OCI-LY3 (cell line): ENCODE measurements at regions not wholly inside any gene's neighbourhood (a gene's known extent, or its start where the extent isn't known, plus 50 kb on each side); places are given as distances from the start of the nearest gene placed in this dataset.

Experiments
- H2AFZ ChIP-seq: fragments of 200-600, 300-600 bp; shearing (Covaris generic); 2 replicates; pipeline ENCODE4 v1.6.0; 2014; ENCODE audit warnings: antibody characterized with exemption, low read depth, low read length
- H3K27ac ChIP-seq: fragments of 200-600, 300-600 bp; sonication (generic); 2 replicates; pipeline ENCODE4 v1.5.1; 2014; ENCODE audit warnings: mild to moderate bottlenecking, low read length, moderate library complexity, mixed read lengths
- H3K27me3 ChIP-seq: fragments of 200-600, 300-600 bp; sonication (generic); 2 replicates; pipeline ENCODE4 v1.6.1; 2014; ENCODE audit warnings: low read depth, low read length, mixed read lengths
- H3K36me3 ChIP-seq: fragments of 200-600, 300-600 bp; sonication (generic); replicated peaks from 2 replicates; pipeline ENCODE3; 2014; ENCODE audit warnings: low read depth, low read length, mixed read lengths
- H3K4me1 ChIP-seq: fragments of 300-600, 200-600 bp; sonication (generic); 2 replicates; pipeline ENCODE4 v1.6.1; 2014; ENCODE audit warnings: low read length, mixed read lengths
- H3K4me2 ChIP-seq: fragments of 200-600, 300-600 bp; sonication (generic); 2 replicates; pipeline ENCODE4 v1.6.1; 2014; ENCODE audit warnings: low read length, mixed read lengths
- H3K4me3 ChIP-seq: fragments of 300-600, 200-600 bp; sonication (generic); 2 replicates; pipeline ENCODE4 v1.5.1; 2014; ENCODE audit warnings: antibody characterized with exemption, mild to moderate bottlenecking, low read length, moderate library complexity
- H3K79me2 ChIP-seq: fragments of 300-600, 200-600 bp; shearing (Covaris generic); 2 replicates; pipeline ENCODE4 v1.6.1; 2014; ENCODE audit warnings: mild to moderate bottlenecking, low read length, mixed read lengths
- H3K9ac ChIP-seq: fragments of 300-600, 200-600 bp; shearing (Covaris generic); 2 replicates; pipeline ENCODE4 v1.6.0; 2014; ENCODE audit warnings: mild to moderate bottlenecking, low read length, moderate library complexity
- H3K9me3 ChIP-seq: fragments of 200-600, 300-600 bp; shearing (Covaris generic); 2 replicates; pipeline ENCODE4 v1.6.1; 2014; ENCODE audit warnings: low read length, mixed read lengths; ENCODE audit not compliant: insufficient read depth
- H4K20me1 ChIP-seq: fragments of 200-600, 300-600 bp; sonication (generic); 2 replicates; pipeline ENCODE4 v1.6.1; 2016; ENCODE audit warnings: low read length, mixed read lengths; ENCODE audit not compliant: insufficient read depth
- CTCF ChIP-seq: fragments of 200-600, 300-600 bp; sonication (generic); IDR thresholded peaks from 2 replicates; pipeline ENCODE4 v1.5.1; 2014; ENCODE audit warnings: antibody characterized with exemption, low read length, low read depth
- EZH2phosphoT487 ChIP-seq: fragments of 200-600 bp; shearing (Covaris generic); IDR thresholded peaks from 2 replicates; pipeline ENCODE4 v1.6.1; 2018; ENCODE audit warnings: antibody characterized with exemption, mixed run types, low read depth

- H3K36me3 ChIP-seq: no peaks in the 10 kb centered on the region
- no peaks in the 10 kb centered on the region for H3K9me3 ChIP-seq
- H2AFZ ChIP-seq: no peak overlapping the region
- no peak overlapping the region for H3K4me3 ChIP-seq
- H3K9ac ChIP-seq: no peak overlapping the region
- no peak overlapping the region for H3K27ac ChIP-seq
- H3K4me1 ChIP-seq: no peaks in the 10 kb centered on the region
- no peak overlapping the region for H3K4me2 ChIP-seq
- no peaks in the 10 kb centered on the region for H3K27me3 ChIP-seq
- no peak for TF ChIP-seq EZH2phosphoT487
- TF ChIP-seq CTCF: no peak
- H3K79me2 ChIP-seq: no peaks in the 10 kb centered on the region
- H4K20me1 ChIP-seq: no peaks in the 10 kb centered on the region
Measured at GRCh38 chr6:133699741-133700385, 189.1 kb upstream of the TCF21 start.

- TF ChIP-seq EZH2phosphoT487: no peak
- TF ChIP-seq CTCF: no peak
- H4K20me1 ChIP-seq: no peaks in the 10 kb centered on the region
- no peak overlapping the region for H3K9ac ChIP-seq
- H3K36me3 ChIP-seq: no peaks in the 10 kb centered on the region
- no peaks in the 10 kb centered on the region for H3K4me1 ChIP-seq
- H3K4me2 ChIP-seq: no peak overlapping the region
- no peaks in the 10 kb centered on the region for H3K27me3 ChIP-seq
- no peak overlapping the region for H2AFZ ChIP-seq
- H3K4me3 ChIP-seq: no peak overlapping the region
- no peak overlapping the region for H3K27ac ChIP-seq
- no peaks in the 10 kb centered on the region for H3K79me2 ChIP-seq
- H3K9me3 ChIP-seq: no peaks in the 10 kb centered on the region
Measured at GRCh38 chr6:133701633-133702331, 187.1 kb upstream of the TCF21 start.

- Histone ChIP-seq H4K20me1 (no peaks in the 10 kb centered on the region), H3K79me2 (no peaks in the 10 kb centered on the region), H2AFZ (no peak overlapping the region), H3K9me3 (no peaks in the 10 kb centered on the region), H3K36me3 (no peaks in the 10 kb centered on the region), H3K4me1 (no peaks in the 10 kb centered on the region), H3K9ac (no peak overlapping the region), H3K27ac (no peak overlapping the region), H3K27me3 (no peaks in the 10 kb centered on the region), H3K4me2 (no peak overlapping the region), H3K4me3 (no peak overlapping the region)
- no peak for TF ChIP-seq CTCF
- TF ChIP-seq EZH2phosphoT487: no peak
Measured at GRCh38 chr6:133704371-133704770, 184.5 kb upstream of the TCF21 start.

GRCh38 chr6:133705066-133705465, 183.8 kb upstream of the TCF21 start:
- H3K4me3 ChIP-seq: no peak overlapping the region
- H4K20me1 ChIP-seq: no peaks in the 10 kb centered on the region
- H3K9me3 ChIP-seq: no peaks in the 10 kb centered on the region
- no peaks in the 10 kb centered on the region for H3K79me2 ChIP-seq
- H3K4me2 ChIP-seq: no peak overlapping the region
- TF ChIP-seq CTCF (no peak), EZH2phosphoT487 (no peak)
- H3K36me3 ChIP-seq: no peaks in the 10 kb centered on the region
- H3K9ac ChIP-seq: no peak overlapping the region
- no peaks in the 10 kb centered on the region for H3K4me1 ChIP-seq
- H3K27ac ChIP-seq: no peak overlapping the region
- H3K27me3 ChIP-seq: no peaks in the 10 kb centered on the region
- H2AFZ ChIP-seq: no peak overlapping the region
